ENCODE measurements at regions not wholly inside any gene's neighbourhood (a gene's known extent, or its start where the extent isn't known, plus 50 kb on each side); places are given as distances from the start of the nearest gene placed in this dataset.

DNA sequence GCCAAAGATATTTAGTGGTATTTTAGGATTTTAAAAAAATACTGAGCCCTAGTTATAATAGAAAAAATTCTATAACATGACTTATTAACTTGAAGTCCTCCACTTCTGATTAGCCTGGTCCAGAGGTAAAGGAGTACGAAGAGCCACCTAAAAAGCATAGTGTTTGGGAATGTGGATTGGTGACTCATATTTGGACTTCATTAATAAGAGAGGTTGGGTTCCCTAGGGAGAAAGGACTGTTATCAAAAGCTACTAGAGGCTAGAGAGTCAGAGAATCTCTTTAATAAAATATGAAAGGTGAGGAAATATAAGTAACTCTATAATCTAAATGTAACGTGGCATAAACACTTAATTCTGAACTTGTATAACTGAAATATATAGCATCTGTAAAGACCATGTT, 180.7 kb upstream of the TARS1 start:
- TF ChIP-seq, protein P1, sequence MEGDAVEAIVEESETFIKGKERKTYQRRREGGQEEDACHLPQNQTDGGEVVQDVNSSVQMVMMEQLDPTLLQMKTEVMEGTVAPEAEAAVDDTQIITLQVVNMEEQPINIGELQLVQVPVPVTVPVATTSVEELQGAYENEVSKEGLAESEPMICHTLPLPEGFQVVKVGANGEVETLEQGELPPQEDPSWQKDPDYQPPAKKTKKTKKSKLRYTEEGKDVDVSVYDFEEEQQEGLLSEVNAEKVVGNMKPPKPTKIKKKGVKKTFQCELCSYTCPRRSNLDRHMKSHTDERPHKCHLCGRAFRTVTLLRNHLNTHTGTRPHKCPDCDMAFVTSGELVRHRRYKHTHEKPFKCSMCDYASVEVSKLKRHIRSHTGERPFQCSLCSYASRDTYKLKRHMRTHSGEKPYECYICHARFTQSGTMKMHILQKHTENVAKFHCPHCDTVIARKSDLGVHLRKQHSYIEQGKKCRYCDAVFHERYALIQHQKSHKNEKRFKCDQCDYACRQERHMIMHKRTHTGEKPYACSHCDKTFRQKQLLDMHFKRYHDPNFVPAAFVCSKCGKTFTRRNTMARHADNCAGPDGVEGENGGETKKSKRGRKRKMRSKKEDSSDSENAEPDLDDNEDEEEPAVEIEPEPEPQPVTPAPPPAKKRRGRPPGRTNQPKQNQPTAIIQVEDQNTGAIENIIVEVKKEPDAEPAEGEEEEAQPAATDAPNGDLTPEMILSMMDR (IDR thresholded peaks at IDR 0.05), result no peak
- TF ChIP-seq POLR2A (IDR thresholded peaks at IDR 0.05; ENCODE audit: low read depth) (no peak), POLR2AphosphoS5 (IDR thresholded peaks at IDR 0.05) (no peak), EP300 (IDR thresholded peaks at IDR 0.05) (no peak)
- Histone ChIP-seq H3K9me3 (peaks cover 0 to 5% (median 0%) of the 10 kb centered on the region in 4 donors), H3K36me3 (no peaks in the 10 kb centered on the region), H3K27ac (replicated peaks in 1 of 4) (no peak overlapping the region), H3K27me3 (no peaks in the 10 kb centered on the region), H3K4me3 (no peak overlapping the region), H3K4me1 (peaks cover 0 to 4% (median 1%) of the 10 kb centered on the region in 4 donors)
- intact Hi-C loops (cut with DNase I), result no loop called here
- no peak for DNase-seq (ENCODE audit: extremely low spot score)
- WGBS, result 92% methylated on average over 2 of the region's 2 CpGs

DNA sequence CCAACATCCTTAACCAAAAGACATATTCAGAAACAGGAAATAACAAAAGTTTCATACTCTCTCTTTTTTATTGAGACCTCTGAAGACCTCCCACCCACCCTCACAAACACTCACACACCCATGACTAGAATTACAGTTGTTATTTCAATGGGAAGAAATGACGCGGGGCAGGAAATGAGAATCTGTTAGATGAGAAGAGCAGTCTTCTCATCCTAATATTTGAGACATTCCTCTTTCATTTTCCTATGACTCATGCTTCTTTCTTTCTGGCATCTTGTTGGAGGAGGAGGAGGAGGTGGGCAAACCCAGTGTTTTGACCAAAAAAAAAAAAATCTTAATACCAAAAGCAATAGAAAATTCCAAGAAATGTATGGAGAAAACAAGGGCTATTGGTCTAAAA, 179.5 kb upstream of the TARS1 start:
- WGBS, result 83% methylated on average over 2 of the region's 2 CpGs
- no peak overlapping the region for H3K27ac ChIP-seq (replicated peaks in 1 of 4)
- peaks cover 0 to 5% (median 0%) of the 10 kb centered on the region in 4 donors for H3K9me3 ChIP-seq
- H3K4me3 ChIP-seq, result no peak overlapping the region
- no peak for DNase-seq (ENCODE audit: extremely low spot score)
- no peaks in the 10 kb centered on the region for H3K36me3 ChIP-seq
- TF ChIP-seq EP300 (IDR thresholded peaks at IDR 0.05) (no peak), POLR2AphosphoS5 (IDR thresholded peaks at IDR 0.05) (no peak)
- TF ChIP-seq, protein P1 (IDR thresholded peaks at IDR 0.05), result no peak
- no peaks in the 10 kb centered on the region for H3K27me3 ChIP-seq
- intact Hi-C loops (cut with DNase I), result no loop called here
- peaks cover 0 to 4% (median 1%) of the 10 kb centered on the region in 4 donors for H3K4me1 ChIP-seq

DNA sequence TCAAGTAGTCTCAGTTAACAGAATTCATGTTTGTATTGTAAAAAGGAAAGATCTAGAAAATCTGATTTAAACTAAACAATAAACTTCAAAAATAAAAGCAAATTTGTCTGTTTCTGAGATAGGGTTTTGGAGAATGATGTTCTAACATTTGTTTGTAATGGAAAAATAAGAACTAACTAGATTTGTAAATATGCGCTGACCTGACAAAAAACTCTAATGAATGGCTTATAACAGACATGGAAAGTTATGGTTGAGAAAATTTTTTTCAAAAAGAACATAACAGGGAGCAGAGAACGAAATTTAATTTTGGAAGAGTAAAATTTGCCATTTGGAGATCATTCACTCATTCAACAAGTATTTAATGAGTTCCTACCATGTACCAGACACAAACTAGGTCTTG, 179.0 kb upstream of the TARS1 start:
- intact Hi-C loops (cut with DNase I), result no loop called here

DNA sequence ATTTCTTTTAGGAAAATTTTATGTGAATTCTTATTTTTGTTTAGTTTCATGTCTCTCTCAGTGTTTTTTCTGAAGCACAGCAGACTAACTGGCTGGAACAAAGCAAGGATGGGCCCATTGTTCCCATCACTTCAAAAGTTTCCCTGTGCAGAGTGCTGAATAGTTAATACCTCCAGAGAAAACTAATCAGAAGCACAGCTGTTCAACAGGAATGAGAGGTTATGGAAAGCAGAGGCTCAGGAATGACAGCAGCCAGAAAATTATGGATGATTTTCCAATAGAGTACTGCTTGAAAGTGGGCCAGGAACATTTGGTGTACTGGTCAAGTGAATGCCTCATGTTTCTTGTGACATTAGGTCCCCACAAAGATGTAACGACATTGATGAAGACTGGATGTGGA, 173.0 kb upstream of the TARS1 start:
- intact Hi-C loops (cut with DNase I), result no loop called here
- no peak for DNase-seq (ENCODE audit: extremely low spot score)
- no peak for TF ChIP-seq POLR2A (IDR thresholded peaks at IDR 0.05; ENCODE audit: low read depth)
- no peak for TF ChIP-seq EP300 (IDR thresholded peaks at IDR 0.05)
- TF ChIP-seq, protein P1 (IDR thresholded peaks at IDR 0.05), result no peak
- TF ChIP-seq POLR2AphosphoS5 (IDR thresholded peaks at IDR 0.05), result no peak
- H3K36me3 ChIP-seq, result no peaks in the 10 kb centered on the region
- H3K4me1 ChIP-seq, result no peaks in the 10 kb centered on the region
- H3K27ac ChIP-seq (replicated peaks in 1 of 4), result no peak overlapping the region
- H3K27me3 ChIP-seq, result no peaks in the 10 kb centered on the region
- no peak overlapping the region for H3K4me3 ChIP-seq
- peaks cover 0 to 5% (median 0%) of the 10 kb centered on the region in 4 donors for H3K9me3 ChIP-seq
- 86% methylated on average over 1 of the region's 1 CpG for WGBS

More for the DNA sequence above, 179.0 kb upstream of the TARS1 start:
- WGBS, result 86% methylated on average over 2 of the region's 2 CpGs
- Histone ChIP-seq H3K36me3 (no peaks in the 10 kb centered on the region), H3K27me3 (no peaks in the 10 kb centered on the region), H3K9me3 (peaks cover 0 to 5% (median 0%) of the 10 kb centered on the region in 4 donors), H3K4me3 (no peak overlapping the region), H3K4me1 (peaks cover 0 to 4% (median 1%) of the 10 kb centered on the region in 4 donors), H3K27ac (replicated peaks in 1 of 4) (no peak overlapping the region)
- DNase-seq (ENCODE audit: extremely low spot score), result no peak
- TF ChIP-seq EP300 (IDR thresholded peaks at IDR 0.05), result no peak

DNA sequence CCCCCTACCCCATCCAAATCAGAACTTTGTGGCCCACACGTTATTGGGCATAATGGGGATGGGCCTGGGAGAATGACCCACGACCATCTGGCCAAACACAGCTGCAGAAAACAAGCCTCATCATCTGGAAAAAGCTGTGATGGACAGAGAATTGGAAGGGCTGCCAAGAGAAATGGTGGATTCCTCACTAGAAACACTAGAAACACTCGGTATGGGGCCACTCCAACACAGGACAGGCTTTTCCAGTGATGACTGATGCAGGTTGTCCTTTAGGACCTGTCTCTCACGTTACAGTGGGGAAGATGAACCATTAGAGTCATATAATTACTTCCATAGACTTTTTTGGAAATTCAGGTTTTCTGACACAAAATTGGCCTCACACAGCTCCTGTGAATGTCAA, 172.4 kb upstream of the TARS1 start:
- H3K9me3 ChIP-seq, result peaks cover 0 to 5% (median 0%) of the 10 kb centered on the region in 4 donors
- TF ChIP-seq, protein P1 (IDR thresholded peaks at IDR 0.05), result no peak
- TF ChIP-seq EP300 (IDR thresholded peaks at IDR 0.05) (no peak), POLR2A (IDR thresholded peaks at IDR 0.05; ENCODE audit: low read depth) (no peak), POLR2AphosphoS5 (IDR thresholded peaks at IDR 0.05) (no peak)
- H3K4me1 ChIP-seq, result no peaks in the 10 kb centered on the region
- no peak overlapping the region for H3K4me3 ChIP-seq
- DNase-seq (ENCODE audit: extremely low spot score), result no peak
- intact Hi-C loops (cut with DNase I), result no loop called here
- H3K27me3 ChIP-seq, result no peaks in the 10 kb centered on the region
- no peaks in the 10 kb centered on the region for H3K36me3 ChIP-seq
- H3K27ac ChIP-seq (replicated peaks in 1 of 4), result no peak overlapping the region
- 68% methylated on average over 4 of the region's 4 CpGs for WGBS

All from esophagus muscularis mucosa (tissue), 4 donors.